ENCODE measurements at regions not wholly inside any gene's neighbourhood (a gene's known extent, or its start where the extent isn't known, plus 50 kb on each side); places are given as distances from the start of the nearest gene placed in this dataset.

DNA sequence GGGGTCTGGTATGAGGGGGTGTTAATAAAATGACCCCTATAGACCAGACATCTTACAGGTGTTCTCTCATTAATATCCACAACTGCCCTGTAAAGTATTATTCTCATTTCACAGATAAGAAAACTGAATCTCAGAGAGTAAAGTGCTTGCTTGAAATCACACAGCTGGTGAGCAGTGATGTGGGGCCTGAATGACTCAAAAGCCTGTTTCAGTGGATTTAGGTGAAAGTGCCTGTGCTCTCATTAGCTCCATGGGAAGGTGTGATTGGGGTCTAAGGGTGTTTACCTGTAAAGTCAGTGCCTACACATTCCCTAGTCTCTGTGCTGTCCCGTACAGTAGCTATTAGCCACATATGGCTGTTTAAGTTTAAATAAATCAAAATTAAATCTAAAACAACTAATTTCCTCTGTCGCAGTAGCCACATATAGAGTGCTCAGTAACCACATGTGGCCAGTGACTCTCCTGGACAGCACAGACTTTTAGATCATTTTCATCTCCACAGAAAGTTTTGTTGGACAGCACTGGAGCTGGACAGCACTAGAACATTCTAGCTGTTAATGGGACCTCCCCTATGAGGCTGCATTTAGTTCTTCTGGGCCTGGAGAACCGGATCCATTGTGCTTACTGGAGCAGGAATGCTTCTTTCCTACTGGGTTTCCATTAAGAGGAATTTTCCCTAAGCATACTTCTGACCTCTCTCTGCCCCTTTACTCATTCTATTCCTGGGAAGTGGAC lies 52.5 kb upstream of the SEMA6A start:
- in situ Hi-C loops (cut with MboI) (no loop called here), intact Hi-C loops (cut with micrococcal nuclease; ENCODE audit: unreplicated experiment) (no loop called here)
- no peaks in the 10 kb centered on the region for H3K27me3 ChIP-seq (replicated peaks in 1 of 2; ENCODE audit: control insufficient read depth in 2 of 2, insufficient read depth in 2 of 2, low read length in 1 of 2)
- no peaks in the 10 kb centered on the region for H3K79me2 ChIP-seq (ENCODE audit: control insufficient read depth, insufficient read depth, low read length)
- H3K9me3 ChIP-seq (replicated peaks; ENCODE audit: control insufficient read depth, insufficient read depth, low read length): no peaks in the 10 kb centered on the region
- no peaks in the 10 kb centered on the region for H3K36me3 ChIP-seq (ENCODE audit: control insufficient read depth in 2 of 2, insufficient read depth in 2 of 2, low read length in 1 of 2)
- ChIA-PET SMC1A (ENCODE audit: uncharacterized antibody, unreplicated experiment) (interaction anchor here (0.8 to 7.8 kb wide), 20 partner anchors 9 to 264 kb away, joined by 3 to 67 read pairs (median 6); no protein-coding TSS in a partner anchor), RAD21 (ENCODE audit: unreplicated experiment) (interaction anchor here (0.5 to 5.4 kb wide), 17 partner anchors 12 to 139 kb away, joined by 3 to 35 read pairs (median 4); no protein-coding TSS in a partner anchor), POLR2A (interaction anchor here (0.6 to 5.9 kb wide), 8 partner anchors 12 to 141 kb away, joined by 3 to 40 read pairs (median 3); no protein-coding TSS in a partner anchor), CTCF (interaction anchor here (0.8 to 2.1 kb wide), 7 partner anchors 11 to 51 kb away, joined by 3 to 11 read pairs (median 4); no protein-coding TSS in a partner anchor)
- no peak overlapping the region for H3K4me3 ChIP-seq
- H4K20me1 ChIP-seq (ENCODE audit: control insufficient read depth, insufficient read depth): no peaks in the 10 kb centered on the region
- H3K4me2 ChIP-seq (ENCODE audit: control insufficient read depth, insufficient read depth): peak overlapping the region; percentile 29; the same call in 1 of the 2 replicates
- 29% methylated on average over 3 of the region's 3 CpGs for WGBS (ENCODE audit: insufficient coverage, insufficient replicate concordance, low lambda C conversion rate, missing lambda C conversion rate)
- ATAC-seq (peak; percentile 94), DNase-seq (ENCODE audit: low read depth, low spot score) (peak; percentile 48), FAIRE-seq (peak; percentile 85)
- no TSS peak for BruUV-seq (replicated peaks)
- no peak overlapping the region for H3K9ac ChIP-seq (ENCODE audit: control insufficient read depth, insufficient read depth, low read length)
- H2AFZ ChIP-seq (ENCODE audit: control insufficient read depth, low read depth, low read length): no peak overlapping the region
- peaks cover 6% of the 10 kb centered on the region for H3K4me1 ChIP-seq (ENCODE audit: control insufficient read depth, insufficient read depth, low read length)
- H3K27ac ChIP-seq (ENCODE audit: control insufficient read depth, insufficient read depth): no peak overlapping the region
- TF ChIP-seq RELA (IDR thresholded peaks at IDR 0.05; ENCODE audit: borderline replicate concordance, partially characterized antibody): no peak
- no peak for TF ChIP-seq ETV6 (conservative IDR thresholded peaks at IDR 0.05 in 1 of 2, IDR thresholded peaks at IDR 0.05 in 1 of 2; ENCODE audit: borderline replicate concordance in 1 of 2, low read depth in 1 of 2)
- TF ChIP-seq, protein P1, sequence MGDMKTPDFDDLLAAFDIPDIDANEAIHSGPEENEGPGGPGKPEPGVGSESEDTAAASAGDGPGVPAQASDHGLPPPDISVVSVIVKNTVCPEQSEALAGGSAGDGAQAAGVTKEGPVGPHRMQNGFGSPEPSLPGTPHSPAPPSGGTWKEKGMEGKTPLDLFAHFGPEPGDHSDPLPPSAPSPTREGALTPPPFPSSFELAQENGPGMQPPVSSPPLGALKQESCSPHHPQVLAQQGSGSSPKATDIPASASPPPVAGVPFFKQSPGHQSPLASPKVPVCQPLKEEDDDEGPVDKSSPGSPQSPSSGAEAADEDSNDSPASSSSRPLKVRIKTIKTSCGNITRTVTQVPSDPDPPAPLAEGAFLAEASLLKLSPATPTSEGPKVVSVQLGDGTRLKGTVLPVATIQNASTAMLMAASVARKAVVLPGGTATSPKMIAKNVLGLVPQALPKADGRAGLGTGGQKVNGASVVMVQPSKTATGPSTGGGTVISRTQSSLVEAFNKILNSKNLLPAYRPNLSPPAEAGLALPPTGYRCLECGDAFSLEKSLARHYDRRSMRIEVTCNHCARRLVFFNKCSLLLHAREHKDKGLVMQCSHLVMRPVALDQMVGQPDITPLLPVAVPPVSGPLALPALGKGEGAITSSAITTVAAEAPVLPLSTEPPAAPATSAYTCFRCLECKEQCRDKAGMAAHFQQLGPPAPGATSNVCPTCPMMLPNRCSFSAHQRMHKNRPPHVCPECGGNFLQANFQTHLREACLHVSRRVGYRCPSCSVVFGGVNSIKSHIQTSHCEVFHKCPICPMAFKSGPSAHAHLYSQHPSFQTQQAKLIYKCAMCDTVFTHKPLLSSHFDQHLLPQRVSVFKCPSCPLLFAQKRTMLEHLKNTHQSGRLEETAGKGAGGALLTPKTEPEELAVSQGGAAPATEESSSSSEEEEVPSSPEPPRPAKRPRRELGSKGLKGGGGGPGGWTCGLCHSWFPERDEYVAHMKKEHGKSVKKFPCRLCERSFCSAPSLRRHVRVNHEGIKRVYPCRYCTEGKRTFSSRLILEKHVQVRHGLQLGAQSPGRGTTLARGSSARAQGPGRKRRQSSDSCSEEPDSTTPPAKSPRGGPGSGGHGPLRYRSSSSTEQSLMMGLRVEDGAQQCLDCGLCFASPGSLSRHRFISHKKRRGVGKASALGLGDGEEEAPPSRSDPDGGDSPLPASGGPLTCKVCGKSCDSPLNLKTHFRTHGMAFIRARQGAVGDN (IDR thresholded peaks at IDR 0.05): peak; percentile 52; the same call in 1 of the 2 replicates
- no peak for TF ChIP-seq KAT2A (conservative IDR thresholded peaks at IDR 0.05; ENCODE audit: control insufficient read depth, low read depth, low read length)
- no peak for TF ChIP-seq ZNF207 (IDR thresholded peaks at IDR 0.05; ENCODE audit: borderline replicate concordance)
- TF ChIP-seq EP300 (IDR thresholded peaks at IDR 0.05; ENCODE audit: borderline replicate concordance in 1 of 2, control insufficient read depth in 1 of 2, low read depth in 2 of 2, low read length in 2 of 2): peak; percentile 39 to 64; a peak in 3 of 4 replicates
- no peak for TF ChIP-seq SREBF2 (IDR thresholded peaks at IDR 0.05; ENCODE audit: low read length)
- TF ChIP-seq PML (IDR thresholded peaks at IDR 0.05; ENCODE audit: low read length): no peak
- peak; percentile 16; the same call in 1 of the 2 replicates for TF ChIP-seq RAD21 (IDR thresholded peaks at IDR 0.05; ENCODE audit: insufficient read depth, low read depth, low read length)
- TF ChIP-seq POU2F2 (IDR thresholded peaks at IDR 0.05; ENCODE audit: borderline replicate concordance, low read depth, low read length): peak; percentile 22; the same call in 1 of the 3 replicates
- peak; percentile 73 for TF ChIP-seq IRF4 (IDR thresholded peaks at IDR 0.05; ENCODE audit: low read depth, low read length)
- no peak for TF ChIP-seq NFYA (IDR thresholded peaks at IDR 0.05; ENCODE audit: borderline replicate concordance, low read depth, low read length)
- peak; percentile 92 for TF ChIP-seq HSF1 (IDR thresholded peaks at IDR 0.05; ENCODE audit: low read depth, low read length)
- no peak for TF ChIP-seq NR2C1 (IDR thresholded peaks at IDR 0.05)
- peak; percentile 37; the same call in 1 of the 2 replicates for TF ChIP-seq IKZF1 (conservative IDR thresholded peaks at IDR 0.05)
- TF ChIP-seq IKZF2 (IDR thresholded peaks at IDR 0.05): peak; percentile 63 to 64; a peak in 3 of 4 replicates
- no peak for TF ChIP-seq POLR2A (IDR thresholded peaks at IDR 0.05; ENCODE audit: low read depth, low read length)
- TF ChIP-seq FOXM1 (IDR thresholded peaks at IDR 0.05; ENCODE audit: low read depth, low read length): peak; percentile 38; the same call in 1 of the 2 replicates
- peak; percentile 81; the same call in 1 of the 2 replicates for TF ChIP-seq PAX5 (IDR thresholded peaks at IDR 0.05; ENCODE audit: borderline replicate concordance, low read depth, low read length)

Data from GM12878 (cell line).